ENCODE measurements at regions not wholly inside any gene's neighbourhood (a gene's known extent, or its start where the extent isn't known, plus 50 kb on each side); places are given as distances from the start of the nearest gene placed in this dataset.

GRCh38 chr20:50331469-50332363 is 141.1 kb downstream of the CEBPB start:
- Histone ChIP-seq H3K79me2 (ENCODE audit: control insufficient read depth, insufficient read depth, low read length) (no peaks in the 10 kb centered on the region), H3K27me3 (ENCODE audit: control insufficient read depth, extremely low read depth, insufficient read depth, low read length) (no peaks in the 10 kb centered on the region), H4K20me1 (ENCODE audit: control insufficient read depth, extremely low read depth, insufficient read depth, low read length) (no peaks in the 10 kb centered on the region), H3K9me3 (ENCODE audit: control insufficient read depth, low read depth, low read length) (no peaks in the 10 kb centered on the region), H3K4me3 (ENCODE audit: control insufficient read depth in 2 of 3, extremely low read depth in 1 of 3, insufficient read depth in 2 of 3, low read depth in 1 of 3, low read length in 3 of 3) (no peak overlapping the region), H2AFZ (ENCODE audit: control insufficient read depth, low read length) (no peak overlapping the region), H3K36me3 (ENCODE audit: control insufficient read depth in 2 of 2, extremely low read depth in 1 of 2, insufficient read depth in 2 of 2, low read length in 2 of 2) (no peaks in the 10 kb centered on the region), H3K9me1 (ENCODE audit: control insufficient read depth, extremely low read depth, insufficient read depth, low read length) (no peaks in the 10 kb centered on the region), H3K4me1 (ENCODE audit: control insufficient read depth, extremely low read depth, insufficient read depth, low read length) (peaks cover 32% of the 10 kb centered on the region), H3K9ac (ENCODE audit: control insufficient read depth, extremely low read depth, insufficient read depth, low read length) (no peak overlapping the region), H3K27ac (ENCODE audit: control insufficient read depth, insufficient read depth, low read length) (no peak overlapping the region), H3K4me2 (ENCODE audit: control insufficient read depth, extremely low read depth, insufficient read depth, low read depth, low read length) (no peak overlapping the region)
- dilution Hi-C loops (cut with MboI; ENCODE audit: extremely low pct_ligation_motif_present, low sequenced_read_pairs): no loop called here
- no peak for TF ChIP-seq CTCF (optimal IDR thresholded peaks at IDR 0.05 in 1 of 3, IDR thresholded peaks at IDR 0.05 in 1 of 3, conservative IDR thresholded peaks at IDR 0.05 in 1 of 3; ENCODE audit: extremely low read depth in 1 of 3, insufficient read depth in 2 of 3, low read length in 3 of 3)
- TF ChIP-seq EZH2 (IDR thresholded peaks at IDR 0.05; ENCODE audit: low read length): no peak
- no peak for DNase-seq (ENCODE audit: low read depth, low spot score)
- FAIRE-seq: no peak

GRCh38 chr20:50332491-50332980 is 141.9 kb downstream of the CEBPB start:
- Histone ChIP-seq H3K4me2 (ENCODE audit: control insufficient read depth, extremely low read depth, insufficient read depth, low read depth, low read length) (no peak overlapping the region), H3K4me1 (ENCODE audit: control insufficient read depth, extremely low read depth, insufficient read depth, low read length) (peaks cover 32% of the 10 kb centered on the region), H3K9me3 (ENCODE audit: control insufficient read depth, low read depth, low read length) (no peaks in the 10 kb centered on the region), H3K36me3 (ENCODE audit: control insufficient read depth in 2 of 2, extremely low read depth in 1 of 2, insufficient read depth in 2 of 2, low read length in 2 of 2) (no peaks in the 10 kb centered on the region), H3K9ac (ENCODE audit: control insufficient read depth, extremely low read depth, insufficient read depth, low read length) (no peak overlapping the region), H3K27ac (ENCODE audit: control insufficient read depth, insufficient read depth, low read length) (no peak overlapping the region), H3K4me3 (ENCODE audit: control insufficient read depth in 2 of 3, extremely low read depth in 1 of 3, insufficient read depth in 2 of 3, low read depth in 1 of 3, low read length in 3 of 3) (no peak overlapping the region), H3K9me1 (ENCODE audit: control insufficient read depth, extremely low read depth, insufficient read depth, low read length) (no peaks in the 10 kb centered on the region), H3K27me3 (ENCODE audit: control insufficient read depth, extremely low read depth, insufficient read depth, low read length) (no peaks in the 10 kb centered on the region), H3K79me2 (ENCODE audit: control insufficient read depth, insufficient read depth, low read length) (no peaks in the 10 kb centered on the region), H4K20me1 (ENCODE audit: control insufficient read depth, extremely low read depth, insufficient read depth, low read length) (no peaks in the 10 kb centered on the region), H2AFZ (ENCODE audit: control insufficient read depth, low read length) (no peak overlapping the region)
- dilution Hi-C loops (cut with MboI; ENCODE audit: extremely low pct_ligation_motif_present, low sequenced_read_pairs): no loop called here
- TF ChIP-seq CTCF (optimal IDR thresholded peaks at IDR 0.05 in 1 of 3, IDR thresholded peaks at IDR 0.05 in 1 of 3, conservative IDR thresholded peaks at IDR 0.05 in 1 of 3; ENCODE audit: extremely low read depth in 1 of 3, insufficient read depth in 2 of 3, low read length in 3 of 3) (no peak), EZH2 (IDR thresholded peaks at IDR 0.05; ENCODE audit: low read length) (no peak)
- DNase-seq (ENCODE audit: low read depth, low spot score): no peak
- no peak for FAIRE-seq

Data from keratinocyte (primary cell).